A673 (cell line): ENCODE measurements at regions not wholly inside any gene's neighbourhood (a gene's known extent, or its start where the extent isn't known, plus 50 kb on each side); places are given as distances from the start of the nearest gene placed in this dataset.
A peak's percentile ranks its signal among the peaks of the same experiment; 100 is the strongest.

Source experiments
- BruUV-seq: library from RNA; stranded (reverse); fragments of 400-500 nt; replicated peaks from 2 replicates; lab custom pipeline; 2021; lab: Mats Ljungman, UMichigan
- CTCF ChIA-PET: fragments of 300-600 bp; sonication (Branson Sonifier 250); formaldehyde crosslinking; loops from one replicate; lab custom pipeline; 2022; ENCODE audit warnings: antibody characterized with exemption; lab: Charles Lee
- POLR2A ChIA-PET: fragments of 300-600 bp; sonication (Branson Sonifier 250); formaldehyde crosslinking; loops from one replicate; lab custom pipeline; 2022; ENCODE audit warnings: antibody characterized with exemption; ENCODE audit not compliant: low non-redundant PET; lab: Charles Lee
- DNase-seq: peaks from one replicate; pipeline ENCODE4 v3.0.0-alpha.2; 2015; ENCODE audit warnings: low spot score
- H3K27ac ChIP-seq: fragments of 200-600 bp; sonication (generic); 2 replicates; pipeline ENCODE4 v1.5.1; 2016; ENCODE audit warnings: mixed run types, low read depth, mild to moderate bottlenecking, mixed read lengths, antibody characterized with exemption, low read length; ENCODE audit not compliant: poor library complexity, severe bottlenecking
- H3K27me3 ChIP-seq: fragments of 200-600 bp; sonication (generic); replicated peaks from 2 replicates; pipeline ENCODE4 v1.6.1; 2017; ENCODE audit warnings: mixed run types, low read depth, mild to moderate bottlenecking, mixed read lengths, antibody characterized with exemption, low read length; ENCODE audit not compliant: insufficient read depth, poor library complexity
- H3K36me3 ChIP-seq: fragments of 200-600 bp; sonication (generic); 2 replicates; pipeline ENCODE4 v1.6.1; 2016; ENCODE audit warnings: mixed run types, mild to moderate bottlenecking, mixed read lengths, antibody characterized with exemption, low read length; ENCODE audit not compliant: insufficient read depth, poor library complexity, severe bottlenecking
- H3K4me1 ChIP-seq: fragments of 200-600 bp; sonication (generic); 2 replicates; pipeline ENCODE4 v1.6.1; 2017; ENCODE audit warnings: mixed run types, mild to moderate bottlenecking, mixed read lengths, antibody characterized with exemption, low read length; ENCODE audit not compliant: insufficient read depth, poor library complexity, severe bottlenecking
- H3K4me3 ChIP-seq: fragments of 200-600 bp; sonication (generic); 2 replicates; pipeline ENCODE4 v1.5.1; 2016; ENCODE audit warnings: low read depth, mixed run types, mild to moderate bottlenecking, mixed read lengths, low read length; ENCODE audit not compliant: poor library complexity, severe bottlenecking
- H3K9me3 ChIP-seq: fragments of 200-600 bp; sonication (generic); 2 replicates; pipeline ENCODE4 v1.6.1; 2016; ENCODE audit warnings: mixed run types, low read depth, mild to moderate bottlenecking, mixed read lengths, antibody characterized with exemption, low read length; ENCODE audit not compliant: poor library complexity, severe bottlenecking
- EZH2 ChIP-seq: fragments of 200-600 bp; sonication (generic); IDR thresholded peaks from 2 replicates; pipeline ENCODE4 v1.6.1; 2017; ENCODE audit warnings: borderline replicate concordance, low read depth, mild to moderate bottlenecking, mixed read lengths, antibody characterized with exemption, low read length; ENCODE audit not compliant: poor library complexity, severe bottlenecking
- intact Hi-C: fragments of 100-400 bp; cut with micrococcal nuclease; formaldehyde crosslinking; loops from one replicate; pipeline ENCODE4 v1.10.0; 2022; ENCODE audit not compliant: unreplicated experiment
- TF ChIP-seq, protein P1 (sequence below): fragments of 300-800, 200-600 bp; sonication (generic); conservative IDR thresholded peaks from 2 replicates; pipeline ENCODE4 v1.5.1; 2017; ENCODE audit warnings: low read depth, mild to moderate bottlenecking, antibody characterized with exemption, low read length, moderate library complexity, mixed read lengths

DNA sequence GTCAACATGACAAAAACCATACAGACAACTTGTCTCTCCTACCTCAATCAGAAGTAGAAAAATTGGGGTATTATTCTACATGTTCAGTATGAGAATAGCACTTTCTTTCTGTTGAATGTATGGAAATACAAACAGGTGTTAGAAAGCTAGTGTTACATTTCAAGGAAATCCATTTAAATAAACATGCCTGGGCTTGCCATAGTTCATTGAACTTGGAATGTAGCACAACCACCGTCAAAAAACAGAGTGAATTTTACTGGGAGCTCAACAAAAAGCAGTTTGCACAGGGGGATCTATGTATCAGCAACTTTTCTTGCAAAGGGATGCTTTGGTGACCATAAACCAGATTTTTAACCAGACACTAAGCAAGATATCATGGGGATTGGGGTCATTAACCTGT lies 307.9 kb upstream of the SMARCA2 start:
- no peak for TF ChIP-seq EZH2
- TF ChIP-seq, protein P1, sequence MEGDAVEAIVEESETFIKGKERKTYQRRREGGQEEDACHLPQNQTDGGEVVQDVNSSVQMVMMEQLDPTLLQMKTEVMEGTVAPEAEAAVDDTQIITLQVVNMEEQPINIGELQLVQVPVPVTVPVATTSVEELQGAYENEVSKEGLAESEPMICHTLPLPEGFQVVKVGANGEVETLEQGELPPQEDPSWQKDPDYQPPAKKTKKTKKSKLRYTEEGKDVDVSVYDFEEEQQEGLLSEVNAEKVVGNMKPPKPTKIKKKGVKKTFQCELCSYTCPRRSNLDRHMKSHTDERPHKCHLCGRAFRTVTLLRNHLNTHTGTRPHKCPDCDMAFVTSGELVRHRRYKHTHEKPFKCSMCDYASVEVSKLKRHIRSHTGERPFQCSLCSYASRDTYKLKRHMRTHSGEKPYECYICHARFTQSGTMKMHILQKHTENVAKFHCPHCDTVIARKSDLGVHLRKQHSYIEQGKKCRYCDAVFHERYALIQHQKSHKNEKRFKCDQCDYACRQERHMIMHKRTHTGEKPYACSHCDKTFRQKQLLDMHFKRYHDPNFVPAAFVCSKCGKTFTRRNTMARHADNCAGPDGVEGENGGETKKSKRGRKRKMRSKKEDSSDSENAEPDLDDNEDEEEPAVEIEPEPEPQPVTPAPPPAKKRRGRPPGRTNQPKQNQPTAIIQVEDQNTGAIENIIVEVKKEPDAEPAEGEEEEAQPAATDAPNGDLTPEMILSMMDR = no peak
- CTCF ChIA-PET = no interaction called here
- Histone ChIP-seq H3K27ac (no peak overlapping the region), H3K4me1 (no peaks in the 10 kb centered on the region), H3K36me3 (no peaks in the 10 kb centered on the region), H3K27me3 (peaks cover 31% of the 10 kb centered on the region), H3K9me3 (no peaks in the 10 kb centered on the region), H3K4me3 (no peak overlapping the region)
- BruUV-seq = no TSS peak
- DNase-seq = no peak
- intact Hi-C loops = no loop called here
- POLR2A ChIA-PET = no interaction called here

GRCh38 chr9:1708219-1708618 lies 306.9 kb upstream of the SMARCA2 start:
- peaks cover 22% of the 10 kb centered on the region for H3K27me3 ChIP-seq
- BruUV-seq = no TSS peak
- no peak for DNase-seq
- intact Hi-C loops = no loop called here
- ChIA-PET CTCF (no interaction called here), POLR2A (no interaction called here)
- H3K27ac ChIP-seq = no peak overlapping the region
- TF ChIP-seq, protein P1 = no peak
- no peak for TF ChIP-seq EZH2
- H3K4me3 ChIP-seq = no peak overlapping the region
- no peaks in the 10 kb centered on the region for H3K4me1 ChIP-seq
- no peaks in the 10 kb centered on the region for H3K9me3 ChIP-seq
- H3K36me3 ChIP-seq = no peaks in the 10 kb centered on the region

DNA sequence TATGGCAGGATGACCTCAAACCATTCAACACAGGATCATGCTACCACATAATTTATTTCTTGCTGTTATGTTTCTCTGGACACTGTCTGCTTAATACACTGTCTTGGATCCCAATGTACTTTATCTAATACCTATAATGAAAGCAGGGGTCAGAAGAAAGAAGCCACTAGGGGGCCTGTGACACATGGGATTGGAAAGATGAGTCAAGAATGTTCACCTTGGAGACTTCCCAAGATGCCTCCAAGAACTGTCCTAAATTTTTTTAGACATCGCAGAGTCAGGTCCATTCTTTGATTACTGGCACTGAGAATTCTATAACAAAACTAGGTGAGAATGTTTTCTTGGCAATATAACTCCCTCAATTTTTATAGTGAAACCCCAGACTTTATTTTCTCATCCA lies 305.8 kb upstream of the SMARCA2 start:
- Histone ChIP-seq H3K4me1 (no peaks in the 10 kb centered on the region), H3K36me3 (no peaks in the 10 kb centered on the region), H3K27ac (no peak overlapping the region), H3K4me3 (no peak overlapping the region), H3K27me3 (peaks cover 13% of the 10 kb centered on the region), H3K9me3 (no peaks in the 10 kb centered on the region)
- ChIA-PET POLR2A (no interaction called here), CTCF (no interaction called here)
- no peak for TF ChIP-seq EZH2
- TF ChIP-seq, protein P1 = peak; percentile 61
- intact Hi-C loops = no loop called here
- BruUV-seq = no TSS peak
- peak; percentile 33 for DNase-seq
